ENCODE measurements at regions not wholly inside any gene's neighbourhood (a gene's known extent, or its start where the extent isn't known, plus 50 kb on each side); places are given as distances from the start of the nearest gene placed in this dataset.
A peak's percentile ranks its signal among the peaks of the same experiment; 100 is the strongest.

DNA sequence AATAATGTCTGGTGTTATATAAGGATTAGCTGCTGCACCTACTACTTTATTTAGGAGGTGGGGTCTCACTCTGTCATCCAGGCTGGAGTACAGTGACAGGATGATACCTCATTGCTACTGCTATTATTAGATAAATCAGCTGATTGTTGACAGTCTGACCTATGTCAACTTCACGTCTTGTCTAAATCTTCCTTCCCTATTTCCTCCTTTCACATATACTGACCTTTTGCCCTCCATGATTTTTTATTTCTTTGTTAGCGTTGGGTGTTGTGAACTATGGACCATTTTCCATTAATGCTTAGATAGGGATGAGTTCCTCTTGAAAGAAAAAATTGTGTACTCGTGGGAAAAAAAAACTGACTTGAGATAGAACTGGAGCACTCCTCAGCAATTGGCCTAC, 109.9 kb upstream of the BEND6 start:
- intact Hi-C loops (cut with DNase I), result loop anchor here in 7 of 10 donors (2.0 to 10.0 kb wide), 5 partner anchors 76 to 470 kb away; no protein-coding TSS in a partner anchor
- peak overlapping the region in 5 of 10 donors; percentile 0 to 92 (median 90) for H3K27ac ChIP-seq
- TF ChIP-seq CTCF (IDR thresholded peaks at IDR 0.05), result no peak
- H3K36me3 ChIP-seq, result no peaks in the 10 kb centered on the region
- H3K4me1 ChIP-seq, result peaks cover 0 to 48% (median 26%) of the 10 kb centered on the region in 9 donors
- no peak for ATAC-seq
- peaks cover 0 to 13% (median 0%) of the 10 kb centered on the region in 7 donors for H3K27me3 ChIP-seq
- WGBS, 2 donors, result 73 to 78% methylated on average over 3 of the region's 3 CpGs
- DNase-seq, result no peak
- H3K9me3 ChIP-seq, result no peaks in the 10 kb centered on the region
- H3K4me3 ChIP-seq, result no peak overlapping the region

DNA sequence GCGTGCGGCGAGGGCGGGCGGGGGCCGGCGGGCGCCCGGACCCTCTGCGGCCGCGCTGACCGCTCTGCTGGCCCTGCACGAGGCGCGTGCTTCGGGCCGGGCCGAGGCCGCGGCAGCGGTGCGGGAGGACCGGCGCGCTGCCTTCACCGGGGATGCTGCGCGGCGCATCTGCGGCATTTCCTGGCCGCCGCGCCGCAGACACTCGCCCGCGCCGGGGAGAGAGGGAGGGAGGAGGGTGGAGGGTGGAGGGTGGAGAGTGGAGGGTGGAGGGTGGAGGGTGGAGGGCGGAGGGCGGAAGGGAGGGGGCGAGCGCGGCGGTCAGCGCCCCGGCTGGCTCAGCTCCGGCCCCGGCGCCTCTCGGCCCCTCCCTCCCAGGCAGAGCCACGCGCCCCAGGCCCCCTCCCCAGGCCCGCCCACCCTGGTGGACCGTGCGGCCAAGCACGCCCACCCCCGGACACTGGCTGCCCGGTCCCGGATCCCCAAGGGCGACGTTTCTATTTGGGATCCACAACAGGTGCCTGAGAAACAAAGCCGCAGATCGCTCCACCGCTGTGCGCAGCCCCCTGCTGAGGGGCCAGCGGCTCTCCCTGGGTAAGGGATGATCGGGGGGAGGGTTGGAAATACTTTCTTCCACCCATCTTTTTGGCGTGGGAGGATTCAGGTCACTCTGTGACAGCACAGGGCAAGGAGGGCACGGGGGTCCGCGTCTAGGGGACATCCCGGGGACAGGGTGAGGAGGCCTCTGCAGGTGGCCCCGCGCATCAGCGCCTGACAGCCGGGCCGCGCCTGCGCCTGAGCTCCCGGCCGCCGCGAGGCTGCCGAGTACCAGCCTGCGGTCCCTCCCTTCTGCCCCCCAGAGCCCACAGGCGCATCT, 111.2 kb upstream of the BEND6 start:
- DNase-seq (peak; percentile 67 to 78), ATAC-seq (peak; percentile 85 to 96 (median 92))
- H3K4me1 ChIP-seq, result peaks cover 0 to 60% (median 33%) of the 10 kb centered on the region in 9 donors
- H3K27ac ChIP-seq, result peak overlapping the region; percentile 80 to 96 (median 91)
- TF ChIP-seq CTCF (IDR thresholded peaks at IDR 0.05), result peak; percentile 37 to 79 (median 63)
- intact Hi-C loops (cut with DNase I), result loop anchor here in 7 of 10 donors (2.0 to 10.0 kb wide), 8 partner anchors 36 to 469 kb away; partner anchors contain the start of gene DST (in 1 of the 7)
- peak overlapping the region; percentile 52 to 77 (median 70) for H3K4me3 ChIP-seq
- WGBS, 2 donors, result 1% methylated on average over 63 to 84 of the region's 87 CpGs
- no peaks in the 10 kb centered on the region for H3K36me3 ChIP-seq
- H3K27me3 ChIP-seq, result peaks cover 0 to 13% (median 0%) of the 10 kb centered on the region in 7 donors
- H3K9me3 ChIP-seq, result no peaks in the 10 kb centered on the region

- no peaks in the 10 kb centered on the region for H3K36me3 ChIP-seq
- intact Hi-C loops (cut with DNase I), result loop anchor here in 4 of 10 donors (2.0 to 10.0 kb wide), 6 partner anchors 36 to 468 kb away; partner anchors contain the start of gene DST (in 1 of the 4)
- H3K27me3 ChIP-seq, result peaks cover 0 to 13% (median 0%) of the 10 kb centered on the region in 7 donors
- 2 to 9% methylated on average over 47 of the region's 47 CpGs for WGBS, 2 donors
- H3K9me3 ChIP-seq, result no peaks in the 10 kb centered on the region
- peaks cover 0 to 64% (median 40%) of the 10 kb centered on the region in 9 donors for H3K4me1 ChIP-seq
- peak; percentile 31 to 57 for DNase-seq
- peak overlapping the region; percentile 80 to 96 (median 91) for H3K27ac ChIP-seq
- TF ChIP-seq CTCF (IDR thresholded peaks at IDR 0.05), result no peak
- ATAC-seq, result peak; percentile 8 to 40 (median 20)
- H3K4me3 ChIP-seq, result peak overlapping the region; percentile 52 to 77 (median 70)
Observed at GRCh38 chr6:56842686-56843475, 112.0 kb upstream of the BEND6 start.

GRCh38 chr6:56841751-56842150, 113.2 kb upstream of the BEND6 start:
- Histone ChIP-seq H3K27ac (peak overlapping the region; percentile 70 to 96 (median 90)), H3K4me1 (peaks cover 0 to 68% (median 46%) of the 10 kb centered on the region in 9 donors), H3K36me3 (no peaks in the 10 kb centered on the region), H3K27me3 (peaks cover 0 to 13% (median 0%) of the 10 kb centered on the region in 7 donors), H3K4me3 (peak overlapping the region in 9 of 10 donors; percentile 60 to 77 (median 72)), H3K9me3 (no peaks in the 10 kb centered on the region)
- ATAC-seq (no peak), DNase-seq (no peak)
- no peak for TF ChIP-seq CTCF (IDR thresholded peaks at IDR 0.05)
- WGBS, 2 donors, result 31 to 41% methylated on average over 1 of the region's 1 CpG
- intact Hi-C loops (cut with DNase I), result loop anchor here in 4 of 10 donors (2.0 to 10.0 kb wide), 6 partner anchors 34 to 467 kb away; partner anchors contain the start of gene DST (in 1 of the 4)

Data from heart right ventricle (tissue), 16 donors.